D721Med (cell line): ENCODE measurements at regions not wholly inside any gene's neighbourhood (a gene's known extent, or its start where the extent isn't known, plus 50 kb on each side); places are given as distances from the start of the nearest gene placed in this dataset.
"Not testable (repeated sequence)": the region's sequence is repeated elsewhere in the genome, so short reads cannot be mapped to it uniquely, and the experiment has no call there.

Experiments used
- DNase-seq: peaks from one replicate; pipeline ENCODE4 v3.0.0; 2011; ENCODE audit warnings: low spot score; ENCODE audit not compliant: insufficient read length
- FAIRE-seq: peaks from 2 replicates; lab custom pipeline; 2011; peaks lifted over from hg19 to GRCh38; lab: Jason Lieb, UNC
- CTCF ChIP-seq: IDR thresholded peaks from 2 replicates; pipeline ENCODE4 v1.5.1; 2012; ENCODE audit warnings: mild to moderate bottlenecking, control low read depth; ENCODE audit not compliant: insufficient read depth; ENCODE audit errors: missing control alignments

- TF ChIP-seq CTCF, result no peak
- FAIRE-seq, result no peak
- DNase-seq, result no peak
These were observed 96.0 kb upstream of the FAM174B start for GRCh38 chr15:92751528-92751927.

GRCh38 chr15:92753591-92753990 lies 98.0 kb upstream of the FAM174B start:
- TF ChIP-seq CTCF, result no peak
- DNase-seq (no peak), FAIRE-seq (no peak)

- FAIRE-seq (no peak), DNase-seq (no peak)
- TF ChIP-seq CTCF, result no peak
These were observed 107.9 kb upstream of the FAM174B start for GRCh38 chr15:92763459-92763858.

- not testable (repeated sequence) for FAIRE-seq, DNase-seq
These were observed 112.6 kb upstream of the FAM174B start for GRCh38 chr15:92768131-92768530.

- FAIRE-seq, result no peak
- no peak for TF ChIP-seq CTCF
These were observed 115.1 kb upstream of the FAM174B start for GRCh38 chr15:92770641-92771040.

GRCh38 chr15:92772061-92772460 lies 116.5 kb upstream of the FAM174B start:
- FAIRE-seq, result no peak
- DNase-seq, result no peak

More at GRCh38 chr15:92770641-92771040, 115.1 kb upstream of the FAM174B start:
- no peak for DNase-seq

GRCh38 chr15:92772626-92773244 lies 117.2 kb upstream of the FAM174B start:
- FAIRE-seq, result no peak
- TF ChIP-seq CTCF, result no peak
- no peak for DNase-seq

More at GRCh38 chr15:92772061-92772460, 116.5 kb upstream of the FAM174B start:
- no peak for TF ChIP-seq CTCF
